NT2/D1 (cell line): ENCODE measurements at regions not wholly inside any gene's neighbourhood (a gene's known extent, or its start where the extent isn't known, plus 50 kb on each side); places are given as distances from the start of the nearest gene placed in this dataset.

Experiments
- SUZ12 ChIP-seq: IDR thresholded peaks from 2 replicates; pipeline ENCODE4 v1.6.1; 2011; ENCODE audit not compliant: insufficient read length, insufficient read depth; ENCODE audit errors: extremely low read depth
- YY1 ChIP-seq: IDR thresholded peaks from 2 replicates; pipeline ENCODE4 v1.6.1; 2011; ENCODE audit not compliant: insufficient read length, insufficient read depth
- ZNF274 ChIP-seq: IDR thresholded peaks from 2 replicates; pipeline ENCODE4 v1.6.1; 2011; ENCODE audit warnings: mild to moderate bottlenecking, low read depth, low read length

DNA sequence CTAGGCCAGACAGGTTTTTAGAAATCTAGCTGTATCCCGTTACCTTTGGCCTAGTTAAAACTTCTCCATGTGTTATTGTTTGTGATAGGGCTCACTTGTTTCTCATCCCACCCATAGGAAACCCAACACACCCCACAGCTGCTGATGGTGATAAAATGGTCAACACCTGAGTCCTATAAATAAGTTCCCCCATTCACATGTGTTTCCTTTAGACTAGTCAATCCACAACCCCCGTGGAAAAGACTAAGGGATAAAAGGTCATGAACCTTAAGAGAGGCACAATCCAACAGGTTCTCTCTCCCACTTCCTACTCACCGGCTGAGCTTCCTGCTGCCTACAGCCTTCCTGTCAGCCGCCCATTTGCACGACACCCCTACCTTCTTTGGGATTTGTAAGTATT, 768.4 kb downstream of the JRKL start:
- TF ChIP-seq YY1 (no peak), SUZ12 (no peak), ZNF274 (no peak)
